Tibial nerve (tissue), 4 donors: ENCODE measurements at regions not wholly inside any gene's neighbourhood (a gene's known extent, or its start where the extent isn't known, plus 50 kb on each side); places are given as distances from the start of the nearest gene placed in this dataset.

ENCODE experiments used
- DNase-seq, 2 donors: peaks; one replicate each; pipeline ENCODE4 v3.0.0-alpha.2; 2019; ENCODE audit warnings: low spot score in 2 of 2
- H3K27ac ChIP-seq, 4 donors: fragments of 200-600 bp; sonication (generic) in 3 of 4; one replicate each; pipeline ENCODE4 v1.5.1; 2017 to 2019; ENCODE audit warnings: mild to moderate bottlenecking in 1 of 4
- H3K27me3 ChIP-seq, 2 donors: fragments of 200-600 bp; sonication (generic) in 1 of 2; one replicate each; pipeline versions ENCODE4 v1.5.1 to v1.6.0; 2017 to 2019
- H3K36me3 ChIP-seq, 3 donors: fragments of 200-600 bp; sonication (generic); one replicate each; pipeline ENCODE4 v1.5.1; 2018 to 2019
- H3K4me1 ChIP-seq, 4 donors: fragments of 200-600 bp; sonication (generic) in 3 of 4; one replicate each; pipeline ENCODE4 v1.5.1; 2017 to 2019
- H3K4me3 ChIP-seq, 4 donors: fragments of 200-600 bp; sonication (generic) in 3 of 4; one replicate each; pipeline ENCODE4 v1.5.1; 2017 to 2019; ENCODE audit warnings: mild to moderate bottlenecking in 1 of 4, moderate library complexity in 1 of 4
- H3K9me3 ChIP-seq, 4 donors: fragments of 200-600 bp; sonication (generic) in 3 of 4; one replicate each; pipeline ENCODE4 v1.5.1; 2017 to 2019
- EP300 ChIP-seq, 2 donors: sonication (generic); formaldehyde crosslinking; IDR thresholded peaks; one replicate each; pipeline ENCODE4 v1.6.1; 2017; ENCODE audit warnings: antibody characterized with exemption in 2 of 2, mild to moderate bottlenecking in 1 of 2
- POLR2A ChIP-seq, 2 donors: fragments of 450-650 bp; IDR thresholded peaks; one replicate each; pipeline ENCODE4 v1.6.1; 2017; ENCODE audit warnings: antibody characterized with exemption in 2 of 2, mild to moderate bottlenecking in 2 of 2, moderate library complexity in 2 of 2
- WGBS, 2 donors: methylation state at CpG; one replicate each; pipeline ENCODE4 v1.1.5; 2018; 5-methylcytosine and 5-hydroxymethylcytosine counted together
- TF ChIP-seq, protein P1 (sequence below), 5 experiments: fragments of 200-600 bp in 3 of 5; fragments of 450-650 bp in 2 of 5; sonication (generic) in 3 of 5; IDR thresholded peaks; one replicate each; pipeline ENCODE4 v1.5.1; 2016 to 2019; ENCODE audit warnings: antibody characterized with exemption in 5 of 5, mild to moderate bottlenecking in 3 of 5, moderate library complexity in 2 of 5

- H3K4me3 ChIP-seq = no peak overlapping the region
- H3K27ac ChIP-seq = no peak overlapping the region
- no peak for DNase-seq
- no peaks in the 10 kb centered on the region for H3K9me3 ChIP-seq
- no peaks in the 10 kb centered on the region for H3K27me3 ChIP-seq
- no peaks in the 10 kb centered on the region for H3K36me3 ChIP-seq
- H3K4me1 ChIP-seq = peaks cover 0 to 10% (median 0%) of the 10 kb centered on the region in 4 donors
- TF ChIP-seq POLR2A (IDR thresholded peaks at IDR 0.05) (no peak), EP300 (IDR thresholded peaks at IDR 0.05) (no peak)
- TF ChIP-seq, protein P1, sequence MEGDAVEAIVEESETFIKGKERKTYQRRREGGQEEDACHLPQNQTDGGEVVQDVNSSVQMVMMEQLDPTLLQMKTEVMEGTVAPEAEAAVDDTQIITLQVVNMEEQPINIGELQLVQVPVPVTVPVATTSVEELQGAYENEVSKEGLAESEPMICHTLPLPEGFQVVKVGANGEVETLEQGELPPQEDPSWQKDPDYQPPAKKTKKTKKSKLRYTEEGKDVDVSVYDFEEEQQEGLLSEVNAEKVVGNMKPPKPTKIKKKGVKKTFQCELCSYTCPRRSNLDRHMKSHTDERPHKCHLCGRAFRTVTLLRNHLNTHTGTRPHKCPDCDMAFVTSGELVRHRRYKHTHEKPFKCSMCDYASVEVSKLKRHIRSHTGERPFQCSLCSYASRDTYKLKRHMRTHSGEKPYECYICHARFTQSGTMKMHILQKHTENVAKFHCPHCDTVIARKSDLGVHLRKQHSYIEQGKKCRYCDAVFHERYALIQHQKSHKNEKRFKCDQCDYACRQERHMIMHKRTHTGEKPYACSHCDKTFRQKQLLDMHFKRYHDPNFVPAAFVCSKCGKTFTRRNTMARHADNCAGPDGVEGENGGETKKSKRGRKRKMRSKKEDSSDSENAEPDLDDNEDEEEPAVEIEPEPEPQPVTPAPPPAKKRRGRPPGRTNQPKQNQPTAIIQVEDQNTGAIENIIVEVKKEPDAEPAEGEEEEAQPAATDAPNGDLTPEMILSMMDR (IDR thresholded peaks at IDR 0.05) = no peak
These were observed 125.5 kb upstream of the KCNJ16 start for GRCh38 chr17:69949496-69949895.

- no peak overlapping the region for H3K4me3 ChIP-seq
These were observed 124.9 kb upstream of the KCNJ16 start for GRCh38 chr17:69949973-69950695.

DNA sequence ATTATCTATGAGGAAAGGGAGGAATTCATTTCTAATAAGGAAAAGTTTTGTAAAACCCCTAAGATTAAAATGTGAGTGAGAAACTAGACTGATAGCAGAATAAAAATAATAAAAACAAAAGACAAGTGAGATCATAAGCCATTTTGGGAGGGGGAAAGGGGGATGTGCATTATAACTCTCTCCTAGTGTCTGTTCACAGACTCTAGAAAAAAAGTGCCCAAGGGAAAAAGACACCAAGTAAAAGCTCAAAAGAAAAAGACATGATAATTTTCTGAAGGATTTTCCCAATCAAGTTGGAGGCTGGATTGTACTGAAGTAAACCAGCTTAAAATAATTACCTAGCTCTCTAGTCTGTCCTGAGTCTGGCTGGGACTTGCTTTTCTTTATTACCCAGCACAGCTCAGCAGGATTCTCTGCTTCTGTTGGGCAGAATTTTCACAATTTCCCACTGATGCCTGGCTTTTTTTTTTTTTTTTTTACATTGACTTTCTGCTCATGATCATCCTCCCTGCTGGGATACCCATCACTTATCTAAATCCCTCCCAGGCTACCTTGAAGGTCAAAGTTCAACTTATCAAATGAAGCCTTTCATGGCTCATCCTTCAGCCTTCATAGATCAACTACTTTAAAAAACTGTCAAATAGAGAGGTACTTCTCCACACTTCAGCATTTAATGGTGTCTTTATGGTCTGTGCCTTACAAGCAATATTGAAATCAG, 124.2 kb upstream of the KCNJ16 start:
- Histone ChIP-seq H3K27me3 (no peaks in the 10 kb centered on the region), H3K4me3 (no peak overlapping the region), H3K4me1 (peaks cover 0 to 2% (median 0%) of the 10 kb centered on the region in 4 donors), H3K9me3 (no peaks in the 10 kb centered on the region), H3K36me3 (no peaks in the 10 kb centered on the region), H3K27ac (no peak overlapping the region)
- DNase-seq = no peak
- TF ChIP-seq EP300 (IDR thresholded peaks at IDR 0.05) = no peak
- TF ChIP-seq, protein P1 (IDR thresholded peaks at IDR 0.05) = no peak

More at GRCh38 chr17:69949973-69950695, 124.9 kb upstream of the KCNJ16 start:
- Histone ChIP-seq H3K27me3 (no peaks in the 10 kb centered on the region), H3K4me1 (peaks cover 0 to 9% (median 0%) of the 10 kb centered on the region in 4 donors), H3K36me3 (no peaks in the 10 kb centered on the region), H3K27ac (no peak overlapping the region), H3K9me3 (no peaks in the 10 kb centered on the region)
- TF ChIP-seq POLR2A (IDR thresholded peaks at IDR 0.05) = no peak
- TF ChIP-seq, protein P1 (IDR thresholded peaks at IDR 0.05) = no peak
- TF ChIP-seq EP300 (IDR thresholded peaks at IDR 0.05) = no peak
- WGBS, 2 donors = 58 to 59% methylated on average over 6 of the region's 6 CpGs
- DNase-seq = no peak

- Histone ChIP-seq H3K4me3 (no peak overlapping the region), H3K9me3 (no peaks in the 10 kb centered on the region), H3K36me3 (no peaks in the 10 kb centered on the region), H3K27me3 (no peaks in the 10 kb centered on the region), H3K4me1 (no peaks in the 10 kb centered on the region), H3K27ac (no peak overlapping the region)
- no peak for DNase-seq
- TF ChIP-seq, protein P1 (IDR thresholded peaks at IDR 0.05) = no peak
- TF ChIP-seq EP300 (IDR thresholded peaks at IDR 0.05) (no peak), POLR2A (IDR thresholded peaks at IDR 0.05) (no peak)
- WGBS, 2 donors = 77 to 81% methylated on average over 3 of the region's 3 CpGs
These were observed 120.6 kb upstream of the KCNJ16 start for GRCh38 chr17:69954241-69954925.

GRCh38 chr17:69958063-69958462, 117.0 kb upstream of the KCNJ16 start:
- Histone ChIP-seq H3K27me3 (no peaks in the 10 kb centered on the region), H3K9me3 (no peaks in the 10 kb centered on the region), H3K27ac (no peak overlapping the region), H3K4me3 (no peak overlapping the region), H3K36me3 (no peaks in the 10 kb centered on the region), H3K4me1 (peaks cover 0 to 24% (median 3%) of the 10 kb centered on the region in 4 donors)
- TF ChIP-seq EP300 (IDR thresholded peaks at IDR 0.05) = no peak
- no peak for TF ChIP-seq POLR2A (IDR thresholded peaks at IDR 0.05)
- TF ChIP-seq, protein P1 (IDR thresholded peaks at IDR 0.05) = no peak
- no peak for DNase-seq
- 96% methylated on average over 3 of the region's 3 CpGs for WGBS, 2 donors
